GM18873 (cell line): ENCODE measurements at regions not wholly inside any gene's neighbourhood (a gene's known extent, or its start where the extent isn't known, plus 50 kb on each side); places are given as distances from the start of the nearest gene placed in this dataset.

ENCODE experiments used
- ATAC-seq: cut with Tn5 transposase; IDR thresholded peaks from one replicate; pipeline ENCODE4 v1.9.1; 2021; ENCODE audit warnings: mild to moderate bottlenecking, moderate library complexity, moderate number of reproducible peaks; ENCODE audit not compliant: unreplicated experiment, low FRiP score

GRCh38 chr16:73717266-73717974 lies 579.2 kb upstream of the PSMD7 start:
- no peak for ATAC-seq

- ATAC-seq: no peak
Observed at GRCh38 chr16:73714976-73715375, 581.6 kb upstream of the PSMD7 start.

- ATAC-seq: no peak
Observed at GRCh38 chr16:73713778-73714495, 582.7 kb upstream of the PSMD7 start.

GRCh38 chr16:73713251-73713650 lies 583.4 kb upstream of the PSMD7 start:
- no peak for ATAC-seq

GRCh38 chr16:73711406-73712080 lies 585.1 kb upstream of the PSMD7 start:
- ATAC-seq: no peak

- ATAC-seq: no peak
Observed at GRCh38 chr16:73710526-73710925, 586.1 kb upstream of the PSMD7 start.

GRCh38 chr16:73707863-73708262 lies 588.8 kb upstream of the PSMD7 start:
- no peak for ATAC-seq

GRCh38 chr16:73703891-73704290 lies 592.7 kb upstream of the PSMD7 start:
- ATAC-seq: no peak

GRCh38 chr16:73697336-73697735 lies 599.3 kb upstream of the PSMD7 start:
- ATAC-seq: no peak

- ATAC-seq: no peak
Observed at GRCh38 chr16:73692861-73693260, 603.8 kb upstream of the PSMD7 start.

- no peak for ATAC-seq
Observed at GRCh38 chr16:73683804-73684203, 612.8 kb upstream of the PSMD7 start.

GRCh38 chr16:73672135-73672534 lies 624.2 kb upstream of the ZFHX3 start:
- ATAC-seq: no peak

- no peak for ATAC-seq
Observed at GRCh38 chr16:73670836-73671820, 623.2 kb upstream of the ZFHX3 start.

GRCh38 chr16:73669535-73670274 lies 621.8 kb upstream of the ZFHX3 start:
- no peak for ATAC-seq

- no peak for ATAC-seq
Observed at GRCh38 chr16:73663720-73664119, 615.8 kb upstream of the ZFHX3 start.

- no peak for ATAC-seq
Observed at GRCh38 chr16:73636196-73636595, 588.3 kb upstream of the ZFHX3 start.

GRCh38 chr16:73629011-73629410 lies 581.1 kb upstream of the ZFHX3 start:
- ATAC-seq: no peak

GRCh38 chr16:73617738-73618137 lies 569.8 kb upstream of the ZFHX3 start:
- ATAC-seq: no peak

- ATAC-seq: no peak
Observed at GRCh38 chr16:73616770-73617169, 568.8 kb upstream of the ZFHX3 start.
